Medulla oblongata (tissue), 1 donor: ENCODE measurements at regions not wholly inside any gene's neighbourhood (a gene's known extent, or its start where the extent isn't known, plus 50 kb on each side); places are given as distances from the start of the nearest gene placed in this dataset.
A peak's percentile ranks its signal among the peaks of the same experiment; 100 is the strongest.
"Not testable (repeated sequence)": the region's sequence is repeated elsewhere in the genome, so short reads cannot be mapped to it uniquely, and the experiment has no call there.

Experiments used
- DNase-seq: peaks from one replicate; pipeline ENCODE4 v3.0.0-alpha.2; 2015; ENCODE audit errors: extremely low spot score

GRCh38 chr2:118403658-118404451 is 315.6 kb downstream of the INSIG2 start:
- no peak for DNase-seq

GRCh38 chr2:118388771-118389170 is 300.5 kb downstream of the INSIG2 start:
- no peak for DNase-seq

GRCh38 chr2:118387509-118387908 is 299.2 kb downstream of the INSIG2 start:
- no peak for DNase-seq

- DNase-seq: no peak
Observed at GRCh38 chr2:118386641-118387302, 298.5 kb downstream of the INSIG2 start.

GRCh38 chr2:118380915-118381653 is 292.8 kb downstream of the INSIG2 start:
- DNase-seq: no peak

GRCh38 chr2:118375907-118376485 is 287.7 kb downstream of the INSIG2 start:
- DNase-seq: no peak

- DNase-seq: no peak
Observed at GRCh38 chr2:118374974-118375755, 286.9 kb downstream of the INSIG2 start.

GRCh38 chr2:118372886-118373830 is 284.9 kb downstream of the INSIG2 start:
- no peak for DNase-seq

- peak; percentile 23 for DNase-seq
Observed at GRCh38 chr2:118371515-118371914, 283.2 kb downstream of the INSIG2 start.

- DNase-seq: not testable (repeated sequence)
Observed at GRCh38 chr2:118369521-118369920, 281.2 kb downstream of the INSIG2 start.

GRCh38 chr2:118363604-118364003 is 275.3 kb downstream of the INSIG2 start:
- DNase-seq: no peak

GRCh38 chr2:118356051-118356450 is 267.8 kb downstream of the INSIG2 start:
- DNase-seq: no peak

- no peak for DNase-seq
Observed at GRCh38 chr2:118351796-118352195, 263.5 kb downstream of the INSIG2 start.

GRCh38 chr2:118350621-118351020 is 262.4 kb downstream of the INSIG2 start:
- DNase-seq: no peak

GRCh38 chr2:118349365-118349764 is 261.1 kb downstream of the INSIG2 start:
- no peak for DNase-seq

GRCh38 chr2:118348380-118349034 is 260.2 kb downstream of the INSIG2 start:
- no peak for DNase-seq

GRCh38 chr2:118345465-118345864 is 257.2 kb downstream of the INSIG2 start:
- DNase-seq: no peak

- DNase-seq: no peak
Observed at GRCh38 chr2:118340103-118340502, 251.8 kb downstream of the INSIG2 start.

- DNase-seq: no peak
Observed at GRCh38 chr2:118339386-118339785, 251.1 kb downstream of the INSIG2 start.

GRCh38 chr2:118333664-118334063 is 245.4 kb downstream of the INSIG2 start:
- DNase-seq: no peak
